GM18499 (cell line): ENCODE measurements at regions not wholly inside any gene's neighbourhood (a gene's known extent, or its start where the extent isn't known, plus 50 kb on each side); places are given as distances from the start of the nearest gene placed in this dataset.

ENCODE experiments used
- ATAC-seq: cut with Tn5 transposase; IDR thresholded peaks from one replicate; pipeline ENCODE4 v1.9.1; 2021; ENCODE audit warnings: moderate number of reproducible peaks; ENCODE audit not compliant: insufficient read depth, unreplicated experiment

GRCh38 chr20:22282696-22283095 lies 301.7 kb downstream of the FOXA2 start:
- ATAC-seq: no peak

- no peak for ATAC-seq
Observed at GRCh38 chr20:22274330-22274729, 310.0 kb downstream of the FOXA2 start.

- no peak for ATAC-seq
Observed at GRCh38 chr20:22268675-22269074, 315.7 kb downstream of the FOXA2 start.

GRCh38 chr20:22264917-22265316 lies 319.5 kb downstream of the FOXA2 start:
- no peak for ATAC-seq

GRCh38 chr20:22260506-22260905 lies 323.9 kb downstream of the FOXA2 start:
- ATAC-seq: no peak

- no peak for ATAC-seq
Observed at GRCh38 chr20:22257912-22258311, 326.5 kb downstream of the FOXA2 start.

- no peak for ATAC-seq
Observed at GRCh38 chr20:22248051-22248667, 336.2 kb downstream of the FOXA2 start.

- no peak for ATAC-seq
Observed at GRCh38 chr20:22245139-22245538, 339.2 kb downstream of the FOXA2 start.

GRCh38 chr20:22243067-22243466 lies 341.3 kb downstream of the FOXA2 start:
- no peak for ATAC-seq

- no peak for ATAC-seq
Observed at GRCh38 chr20:22241609-22242008, 342.8 kb downstream of the FOXA2 start.

GRCh38 chr20:22232923-22233322 lies 351.4 kb downstream of the FOXA2 start:
- ATAC-seq: no peak

- no peak for ATAC-seq
Observed at GRCh38 chr20:22232473-22232872, 351.9 kb downstream of the FOXA2 start.

- no peak for ATAC-seq
Observed at GRCh38 chr20:22226849-22227700, 357.3 kb downstream of the FOXA2 start.

GRCh38 chr20:22223236-22223635 lies 361.1 kb downstream of the FOXA2 start:
- ATAC-seq: no peak

- no peak for ATAC-seq
Observed at GRCh38 chr20:22217712-22218352, 366.5 kb downstream of the FOXA2 start.

- no peak for ATAC-seq
Observed at GRCh38 chr20:22216984-22217383, 367.4 kb downstream of the FOXA2 start.

- no peak for ATAC-seq
Observed at GRCh38 chr20:22214296-22214695, 370.1 kb downstream of the FOXA2 start.

GRCh38 chr20:22213271-22213670 lies 371.1 kb downstream of the FOXA2 start:
- ATAC-seq: no peak

GRCh38 chr20:22207280-22207679 lies 377.1 kb downstream of the FOXA2 start:
- no peak for ATAC-seq

GRCh38 chr20:22204801-22205200 lies 379.6 kb downstream of the FOXA2 start:
- no peak for ATAC-seq

GRCh38 chr20:22182148-22182547 lies 402.2 kb downstream of the FOXA2 start:
- no peak for ATAC-seq
